Tibial nerve (tissue), 4 donors: ENCODE measurements at regions not wholly inside any gene's neighbourhood (a gene's known extent, or its start where the extent isn't known, plus 50 kb on each side); places are given as distances from the start of the nearest gene placed in this dataset.

Experiments
- CTCF ChIP-seq, 5 experiments: fragments of 200-600 bp in 3 of 5; fragments of 450-650 bp in 2 of 5; sonication (generic) in 3 of 5; IDR thresholded peaks; one replicate each; pipeline ENCODE4 v1.5.1; 2016 to 2019; ENCODE audit warnings: antibody characterized with exemption in 5 of 5, mild to moderate bottlenecking in 3 of 5, moderate library complexity in 2 of 5
- EP300 ChIP-seq, 2 donors: sonication (generic); formaldehyde crosslinking; IDR thresholded peaks; one replicate each; pipeline ENCODE4 v1.6.1; 2017; ENCODE audit warnings: antibody characterized with exemption in 2 of 2, mild to moderate bottlenecking in 1 of 2

GRCh38 chr10:63889803-63890202 is 368.6 kb downstream of the REEP3 start:
- TF ChIP-seq CTCF (IDR thresholded peaks at IDR 0.05) (no peak), EP300 (IDR thresholded peaks at IDR 0.05) (no peak)
